ENCODE measurements at regions not wholly inside any gene's neighbourhood (a gene's known extent, or its start where the extent isn't known, plus 50 kb on each side); places are given as distances from the start of the nearest gene placed in this dataset.

DNA sequence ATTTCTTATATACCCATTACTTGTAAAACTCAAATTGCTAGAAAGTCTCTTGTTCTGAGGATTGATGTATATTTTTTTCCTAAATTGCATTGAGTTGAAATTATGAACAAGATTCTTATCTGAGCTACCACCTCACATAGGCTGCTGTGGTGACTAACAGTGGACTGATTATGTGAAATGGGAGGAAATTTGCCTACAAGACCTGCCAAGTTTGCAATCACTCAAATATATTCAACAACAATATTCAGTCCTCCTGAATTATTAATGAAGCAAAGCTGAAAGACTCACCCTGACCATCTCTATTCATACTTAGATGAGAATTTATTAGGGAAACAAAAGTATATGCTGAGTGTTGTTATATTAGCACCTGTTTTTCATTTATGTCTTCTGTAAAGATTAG lies 412.6 kb upstream of the SEMA6D start:
- no peak for TF ChIP-seq CHD4 (IDR thresholded peaks at IDR 0.05)
- no peak for TF ChIP-seq EZH2 (IDR thresholded peaks at IDR 0.05; ENCODE audit: borderline replicate concordance, control insufficient read depth, low read depth, low read length)
- TF ChIP-seq, protein P1, sequence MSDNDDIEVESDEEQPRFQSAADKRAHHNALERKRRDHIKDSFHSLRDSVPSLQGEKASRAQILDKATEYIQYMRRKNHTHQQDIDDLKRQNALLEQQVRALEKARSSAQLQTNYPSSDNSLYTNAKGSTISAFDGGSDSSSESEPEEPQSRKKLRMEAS (IDR thresholded peaks at IDR 0.05; ENCODE audit: low read depth, low read length) = no peak
- TF ChIP-seq, protein P2, sequence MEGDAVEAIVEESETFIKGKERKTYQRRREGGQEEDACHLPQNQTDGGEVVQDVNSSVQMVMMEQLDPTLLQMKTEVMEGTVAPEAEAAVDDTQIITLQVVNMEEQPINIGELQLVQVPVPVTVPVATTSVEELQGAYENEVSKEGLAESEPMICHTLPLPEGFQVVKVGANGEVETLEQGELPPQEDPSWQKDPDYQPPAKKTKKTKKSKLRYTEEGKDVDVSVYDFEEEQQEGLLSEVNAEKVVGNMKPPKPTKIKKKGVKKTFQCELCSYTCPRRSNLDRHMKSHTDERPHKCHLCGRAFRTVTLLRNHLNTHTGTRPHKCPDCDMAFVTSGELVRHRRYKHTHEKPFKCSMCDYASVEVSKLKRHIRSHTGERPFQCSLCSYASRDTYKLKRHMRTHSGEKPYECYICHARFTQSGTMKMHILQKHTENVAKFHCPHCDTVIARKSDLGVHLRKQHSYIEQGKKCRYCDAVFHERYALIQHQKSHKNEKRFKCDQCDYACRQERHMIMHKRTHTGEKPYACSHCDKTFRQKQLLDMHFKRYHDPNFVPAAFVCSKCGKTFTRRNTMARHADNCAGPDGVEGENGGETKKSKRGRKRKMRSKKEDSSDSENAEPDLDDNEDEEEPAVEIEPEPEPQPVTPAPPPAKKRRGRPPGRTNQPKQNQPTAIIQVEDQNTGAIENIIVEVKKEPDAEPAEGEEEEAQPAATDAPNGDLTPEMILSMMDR (IDR thresholded peaks at IDR 0.05 in 2 of 3, conservative IDR thresholded peaks at IDR 0.05 in 1 of 3; ENCODE audit: control insufficient read depth in 2 of 3, extremely low read depth in 1 of 3, insufficient read depth in 1 of 3, low read depth in 3 of 3, low read length in 3 of 3) = no peak
- no peak for TF ChIP-seq NBN (IDR thresholded peaks at IDR 0.05)
- TF ChIP-seq EGR1 (IDR thresholded peaks at IDR 0.05; ENCODE audit: borderline replicate concordance in 1 of 2, low read depth in 2 of 2, low read length in 2 of 2) = no peak
- TF ChIP-seq POLR2A (IDR thresholded peaks at IDR 0.05; ENCODE audit: low read depth, low read length) = no peak
- TF ChIP-seq SMC3 (IDR thresholded peaks at IDR 0.05; ENCODE audit: borderline replicate concordance, low read length) = no peak

Measured in GM12878 (cell line).